ENCODE measurements at regions not wholly inside any gene's neighbourhood (a gene's known extent, or its start where the extent isn't known, plus 50 kb on each side); places are given as distances from the start of the nearest gene placed in this dataset.

DNA sequence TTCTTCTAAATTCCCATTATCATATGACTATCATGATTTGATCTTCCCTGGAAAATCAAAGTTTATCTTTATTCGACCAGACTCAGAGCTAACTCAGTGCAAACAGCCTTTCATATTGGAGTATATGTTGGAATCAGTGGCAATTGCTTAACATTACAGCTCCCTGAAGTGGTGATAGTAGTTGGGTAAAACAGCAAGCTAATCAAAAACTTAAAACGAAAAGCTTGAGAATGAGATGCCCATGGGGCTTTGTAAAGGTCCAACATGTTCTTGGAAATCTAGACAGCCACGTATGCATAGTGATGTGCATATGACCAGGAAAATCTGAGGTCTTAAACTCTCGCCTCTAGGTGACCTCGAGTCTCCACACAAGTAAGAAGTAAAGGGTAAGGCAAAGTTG, 437.6 kb downstream of the KIF16B start (continued):
- TF ChIP-seq, protein P1, sequence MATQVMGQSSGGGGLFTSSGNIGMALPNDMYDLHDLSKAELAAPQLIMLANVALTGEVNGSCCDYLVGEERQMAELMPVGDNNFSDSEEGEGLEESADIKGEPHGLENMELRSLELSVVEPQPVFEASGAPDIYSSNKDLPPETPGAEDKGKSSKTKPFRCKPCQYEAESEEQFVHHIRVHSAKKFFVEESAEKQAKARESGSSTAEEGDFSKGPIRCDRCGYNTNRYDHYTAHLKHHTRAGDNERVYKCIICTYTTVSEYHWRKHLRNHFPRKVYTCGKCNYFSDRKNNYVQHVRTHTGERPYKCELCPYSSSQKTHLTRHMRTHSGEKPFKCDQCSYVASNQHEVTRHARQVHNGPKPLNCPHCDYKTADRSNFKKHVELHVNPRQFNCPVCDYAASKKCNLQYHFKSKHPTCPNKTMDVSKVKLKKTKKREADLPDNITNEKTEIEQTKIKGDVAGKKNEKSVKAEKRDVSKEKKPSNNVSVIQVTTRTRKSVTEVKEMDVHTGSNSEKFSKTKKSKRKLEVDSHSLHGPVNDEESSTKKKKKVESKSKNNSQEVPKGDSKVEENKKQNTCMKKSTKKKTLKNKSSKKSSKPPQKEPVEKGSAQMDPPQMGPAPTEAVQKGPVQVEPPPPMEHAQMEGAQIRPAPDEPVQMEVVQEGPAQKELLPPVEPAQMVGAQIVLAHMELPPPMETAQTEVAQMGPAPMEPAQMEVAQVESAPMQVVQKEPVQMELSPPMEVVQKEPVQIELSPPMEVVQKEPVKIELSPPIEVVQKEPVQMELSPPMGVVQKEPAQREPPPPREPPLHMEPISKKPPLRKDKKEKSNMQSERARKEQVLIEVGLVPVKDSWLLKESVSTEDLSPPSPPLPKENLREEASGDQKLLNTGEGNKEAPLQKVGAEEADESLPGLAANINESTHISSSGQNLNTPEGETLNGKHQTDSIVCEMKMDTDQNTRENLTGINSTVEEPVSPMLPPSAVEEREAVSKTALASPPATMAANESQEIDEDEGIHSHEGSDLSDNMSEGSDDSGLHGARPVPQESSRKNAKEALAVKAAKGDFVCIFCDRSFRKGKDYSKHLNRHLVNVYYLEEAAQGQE (IDR thresholded peaks at IDR 0.05; ENCODE audit: low read depth, low read length) = no peak
- TF ChIP-seq BRCA1 (IDR thresholded peaks at IDR 0.05; ENCODE audit: low read depth, low read length) = no peak

DNA sequence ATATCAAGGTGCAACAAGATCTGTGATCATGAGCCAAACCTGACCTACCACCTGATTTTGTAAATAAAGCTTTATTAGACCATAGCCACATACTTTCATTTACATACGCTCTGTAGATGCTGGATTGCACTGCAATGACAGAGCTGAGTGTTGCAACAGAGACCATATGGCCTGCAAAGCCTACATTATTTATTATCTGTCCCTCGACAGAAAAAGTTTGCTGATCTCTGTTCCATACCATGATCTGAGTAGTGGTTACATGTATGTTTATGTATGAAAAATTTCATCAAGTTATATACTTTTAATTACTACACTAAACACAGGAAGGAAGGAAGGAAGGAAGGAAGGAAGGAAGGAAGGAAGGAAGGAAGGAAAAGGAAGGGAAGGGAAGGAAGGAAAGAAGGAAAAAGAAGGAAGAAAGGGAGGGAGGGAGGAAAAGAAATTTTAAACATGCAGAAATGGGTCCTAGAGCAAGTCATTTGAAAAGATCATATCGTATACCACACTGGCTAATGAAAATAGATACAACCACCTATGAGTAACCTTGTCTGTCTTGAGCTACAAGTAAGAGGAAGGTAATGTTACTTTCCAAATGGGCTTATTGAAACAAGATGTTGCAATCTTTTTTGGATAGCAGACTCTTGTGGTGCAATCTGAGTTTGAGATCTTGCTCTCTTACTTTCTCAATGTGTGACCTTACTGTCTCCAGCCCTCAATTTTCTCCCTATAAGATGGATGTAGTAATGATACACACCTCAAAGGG, 441.0 kb downstream of the KIF16B start:
- no peak overlapping the region for H3K4me2 ChIP-seq (ENCODE audit: control insufficient read depth, insufficient read depth)
- no peak for DNase-seq (ENCODE audit: low read depth, low spot score)
- intact Hi-C loops (cut with micrococcal nuclease; ENCODE audit: unreplicated experiment) = no loop called here
- BruUV-seq (replicated peaks) = no TSS peak
- no peak for FAIRE-seq
- peaks cover 2% of the 10 kb centered on the region; the same call in 2 of the 3 replicates for H3K9me3 ChIP-seq (replicated peaks; ENCODE audit: control insufficient read depth, insufficient read depth, low read length)
- H3K4me1 ChIP-seq (ENCODE audit: control insufficient read depth, insufficient read depth, low read length) = no peaks in the 10 kb centered on the region
- H3K36me3 ChIP-seq (ENCODE audit: control insufficient read depth in 2 of 2, insufficient read depth in 2 of 2, low read length in 1 of 2) = no peaks in the 10 kb centered on the region
- POLR2A ChIA-PET = no interaction called here
- H2AFZ ChIP-seq (ENCODE audit: control insufficient read depth, low read depth, low read length) = no peak overlapping the region
- H3K27me3 ChIP-seq (replicated peaks in 1 of 2; ENCODE audit: control insufficient read depth in 2 of 2, insufficient read depth in 2 of 2, low read length in 1 of 2) = no peaks in the 10 kb centered on the region
- no peak overlapping the region for H3K4me3 ChIP-seq
- no peak overlapping the region for H3K9ac ChIP-seq (ENCODE audit: control insufficient read depth, insufficient read depth, low read length)
- in situ Hi-C loops (cut with MboI) = no loop called here
- no peaks in the 10 kb centered on the region for H3K79me2 ChIP-seq (ENCODE audit: control insufficient read depth, insufficient read depth, low read length)
- ATAC-seq = no peak
- TF ChIP-seq, protein P2, sequence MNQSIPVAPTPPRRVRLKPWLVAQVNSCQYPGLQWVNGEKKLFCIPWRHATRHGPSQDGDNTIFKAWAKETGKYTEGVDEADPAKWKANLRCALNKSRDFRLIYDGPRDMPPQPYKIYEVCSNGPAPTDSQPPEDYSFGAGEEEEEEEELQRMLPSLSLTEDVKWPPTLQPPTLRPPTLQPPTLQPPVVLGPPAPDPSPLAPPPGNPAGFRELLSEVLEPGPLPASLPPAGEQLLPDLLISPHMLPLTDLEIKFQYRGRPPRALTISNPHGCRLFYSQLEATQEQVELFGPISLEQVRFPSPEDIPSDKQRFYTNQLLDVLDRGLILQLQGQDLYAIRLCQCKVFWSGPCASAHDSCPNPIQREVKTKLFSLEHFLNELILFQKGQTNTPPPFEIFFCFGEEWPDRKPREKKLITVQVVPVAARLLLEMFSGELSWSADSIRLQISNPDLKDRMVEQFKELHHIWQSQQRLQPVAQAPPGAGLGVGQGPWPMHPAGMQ (IDR thresholded peaks at IDR 0.05; ENCODE audit: borderline replicate concordance) = 0 out of 2 replicates have a peak, but pooled peaks have one; percentile 11
- TF ChIP-seq CHD2 (IDR thresholded peaks at IDR 0.05; ENCODE audit: borderline replicate concordance, low read depth, low read length) = no peak
- no peaks in the 10 kb centered on the region for H4K20me1 ChIP-seq (ENCODE audit: control insufficient read depth, insufficient read depth)
- RAD21 ChIA-PET (ENCODE audit: unreplicated experiment) = no interaction called here
- SMC1A ChIA-PET (ENCODE audit: uncharacterized antibody, unreplicated experiment) = interaction anchor here (0.5 kb wide), 1 partner anchor 263 kb away, joined by 3 read pairs; no protein-coding TSS in a partner anchor
- CTCF ChIA-PET = no interaction called here
- WGBS (ENCODE audit: insufficient coverage, insufficient replicate concordance, low lambda C conversion rate, missing lambda C conversion rate) = 49% methylated on average over 3 of the region's 3 CpGs
- no peak overlapping the region for H3K27ac ChIP-seq (ENCODE audit: control insufficient read depth, insufficient read depth)
